NB4 (cell line): ENCODE measurements at regions not wholly inside any gene's neighbourhood (a gene's known extent, or its start where the extent isn't known, plus 50 kb on each side); places are given as distances from the start of the nearest gene placed in this dataset.

Source experiments
- DNase-seq: peaks from one replicate; pipeline ENCODE4 v3.0.0; 2010; ENCODE audit warnings: low read depth
- H3K4me3 ChIP-seq: one replicate; pipeline ENCODE4 v1.5.1; 2011; ENCODE audit warnings: mild to moderate bottlenecking, low read depth, low read length, moderate library complexity
- CTCF ChIP-seq: IDR thresholded peaks from one replicate; pipeline ENCODE4 v1.5.1; 2012; ENCODE audit warnings: low read depth, low read length
- MAX ChIP-seq: IDR thresholded peaks from 2 replicates; pipeline ENCODE4 v1.6.1; 2011; ENCODE audit warnings: low read depth, low read length
- MYC ChIP-seq: IDR thresholded peaks from 2 replicates; pipeline ENCODE4 v1.6.1; 2011; ENCODE audit warnings: low read depth, low read length
- POLR2A ChIP-seq: IDR thresholded peaks from 2 replicates; pipeline ENCODE4 v1.6.1; 2011; ENCODE audit warnings: mild to moderate bottlenecking; ENCODE audit not compliant: insufficient read length; ENCODE audit errors: extremely low read depth

DNA sequence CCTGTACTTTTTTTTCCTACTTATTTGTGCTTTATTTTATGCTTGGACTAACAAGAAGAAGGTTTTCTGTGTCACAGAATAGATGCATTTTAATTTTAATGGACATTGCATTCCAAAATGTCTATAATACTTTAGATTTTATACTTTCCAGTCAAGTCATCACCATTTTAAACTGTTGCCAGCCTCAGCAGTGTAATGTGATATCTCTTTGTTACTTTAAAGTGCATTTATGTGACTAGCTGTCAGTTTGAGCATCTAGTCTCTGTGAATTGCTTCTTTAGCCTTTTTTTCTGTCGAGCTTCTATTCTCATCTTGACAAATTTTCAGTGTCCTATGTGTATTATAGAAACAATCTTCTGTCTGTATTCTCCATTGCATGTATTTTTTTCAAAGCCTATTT is 511.4 kb upstream of the CBLB start:
- H3K4me3 ChIP-seq, result no peak overlapping the region
- DNase-seq, result no peak
- TF ChIP-seq MYC (no peak), MAX (no peak), CTCF (no peak), POLR2A (no peak)

- no peak for TF ChIP-seq POLR2A
- H3K4me3 ChIP-seq, result no peak overlapping the region
- no peak for DNase-seq
Observed at GRCh38 chr3:106381286-106381938, 512.6 kb upstream of the CBLB start.

DNA sequence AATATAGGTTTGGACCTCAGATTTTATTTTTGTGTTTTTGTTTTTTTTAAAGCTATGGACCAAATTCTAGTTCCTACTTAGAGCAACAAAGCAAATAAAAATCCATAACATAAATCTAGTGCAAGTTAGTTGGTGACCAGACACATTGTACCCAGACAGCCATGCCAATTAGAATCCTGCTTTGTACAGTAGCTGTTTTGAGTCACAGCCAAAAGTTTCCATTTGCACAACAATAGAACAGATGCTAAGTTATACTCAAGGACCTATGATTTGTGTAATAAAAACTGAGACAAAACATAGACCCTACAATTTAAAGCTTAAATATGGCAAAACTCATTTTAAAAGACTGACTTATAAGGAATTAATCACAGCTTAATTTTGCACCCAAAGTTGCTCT is 513.1 kb upstream of the CBLB start:
- no peak for DNase-seq
- H3K4me3 ChIP-seq, result no peak overlapping the region
- TF ChIP-seq MAX (no peak), POLR2A (no peak), CTCF (no peak), MYC (no peak)

GRCh38 chr3:106386050-106386449 is 517.2 kb upstream of the CBLB start:
- H3K4me3 ChIP-seq, result no peak overlapping the region
- peak; percentile 56 for DNase-seq
- TF ChIP-seq MAX (no peak), CTCF (no peak), POLR2A (no peak), MYC (no peak)

DNA sequence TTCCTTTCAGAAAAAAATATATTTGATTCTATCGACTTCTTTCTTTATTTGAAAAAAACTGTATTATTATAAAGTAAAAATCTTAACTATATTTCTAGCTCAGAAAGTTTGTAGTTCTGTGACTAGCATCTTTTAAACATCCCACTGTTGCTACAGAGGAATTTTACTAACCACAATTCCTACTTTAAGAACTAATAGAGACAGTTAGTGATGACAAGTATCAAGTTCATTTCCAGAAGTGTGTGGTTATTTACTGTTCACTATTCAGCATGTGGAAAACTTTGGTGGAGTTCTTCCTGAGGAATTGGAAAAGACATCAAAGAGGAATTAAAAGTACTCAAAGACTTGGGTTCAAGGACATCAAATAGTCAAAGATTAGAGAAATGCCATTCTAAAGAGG is 524.1 kb upstream of the CBLB start:
- no peak for DNase-seq
- H3K4me3 ChIP-seq, result no peak overlapping the region
- TF ChIP-seq MAX (no peak), CTCF (no peak), MYC (no peak), POLR2A (no peak)

DNA sequence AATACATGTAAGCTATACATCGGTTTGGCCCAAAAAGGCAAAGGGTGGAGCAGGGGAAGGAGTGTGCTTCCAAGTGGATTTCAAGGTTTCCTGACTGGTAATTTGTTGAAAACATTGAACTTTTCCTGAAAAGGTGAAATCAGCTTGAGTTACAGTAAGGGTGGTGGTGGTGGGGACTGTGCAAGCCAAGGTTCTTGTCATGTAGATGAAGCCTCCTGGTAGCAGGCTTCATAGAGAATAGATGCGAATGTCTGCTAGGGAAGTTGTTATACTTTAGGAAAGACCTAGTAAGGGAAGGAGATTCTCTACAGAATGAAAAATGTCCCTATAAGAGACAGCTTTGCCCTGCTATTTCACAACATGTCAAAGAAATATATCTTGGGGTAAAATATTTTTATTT is 528.2 kb upstream of the CBLB start:
- TF ChIP-seq MYC, result no peak
- TF ChIP-seq MAX, result no peak
- no peak for TF ChIP-seq POLR2A
- TF ChIP-seq CTCF, result no peak
- no peak overlapping the region for H3K4me3 ChIP-seq
- DNase-seq, result no peak
